Mucosa of stomach (tissue), 1 donor: ENCODE measurements at regions not wholly inside any gene's neighbourhood (a gene's known extent, or its start where the extent isn't known, plus 50 kb on each side); places are given as distances from the start of the nearest gene placed in this dataset.

ENCODE experiments used
- H3K27me3 ChIP-seq: one replicate; pipeline ENCODE4 v1.7.0; 2013; ENCODE audit warnings: mild to moderate bottlenecking, low read length; ENCODE audit not compliant: control insufficient read depth, insufficient read depth
- H3K36me3 ChIP-seq: one replicate; pipeline ENCODE4 v1.7.0; 2013; ENCODE audit warnings: low read length; ENCODE audit not compliant: control insufficient read depth, insufficient read depth
- H3K4me1 ChIP-seq: one replicate; pipeline ENCODE4 v1.7.0; 2013; ENCODE audit warnings: mild to moderate bottlenecking, low read length; ENCODE audit not compliant: control insufficient read depth, insufficient read depth
- H3K4me3 ChIP-seq: one replicate; pipeline ENCODE4 v1.7.0; 2013; ENCODE audit warnings: low read length
- H3K9ac ChIP-seq: one replicate; pipeline ENCODE4 v1.7.0; 2013; ENCODE audit warnings: mild to moderate bottlenecking, low read length, moderate library complexity
- H3K9me3 ChIP-seq: one replicate; pipeline ENCODE4 v1.7.0; 2013; ENCODE audit warnings: mild to moderate bottlenecking, low read length, moderate library complexity; ENCODE audit not compliant: control insufficient read depth
- donor health status: Pancreatic carcinoma.

DNA sequence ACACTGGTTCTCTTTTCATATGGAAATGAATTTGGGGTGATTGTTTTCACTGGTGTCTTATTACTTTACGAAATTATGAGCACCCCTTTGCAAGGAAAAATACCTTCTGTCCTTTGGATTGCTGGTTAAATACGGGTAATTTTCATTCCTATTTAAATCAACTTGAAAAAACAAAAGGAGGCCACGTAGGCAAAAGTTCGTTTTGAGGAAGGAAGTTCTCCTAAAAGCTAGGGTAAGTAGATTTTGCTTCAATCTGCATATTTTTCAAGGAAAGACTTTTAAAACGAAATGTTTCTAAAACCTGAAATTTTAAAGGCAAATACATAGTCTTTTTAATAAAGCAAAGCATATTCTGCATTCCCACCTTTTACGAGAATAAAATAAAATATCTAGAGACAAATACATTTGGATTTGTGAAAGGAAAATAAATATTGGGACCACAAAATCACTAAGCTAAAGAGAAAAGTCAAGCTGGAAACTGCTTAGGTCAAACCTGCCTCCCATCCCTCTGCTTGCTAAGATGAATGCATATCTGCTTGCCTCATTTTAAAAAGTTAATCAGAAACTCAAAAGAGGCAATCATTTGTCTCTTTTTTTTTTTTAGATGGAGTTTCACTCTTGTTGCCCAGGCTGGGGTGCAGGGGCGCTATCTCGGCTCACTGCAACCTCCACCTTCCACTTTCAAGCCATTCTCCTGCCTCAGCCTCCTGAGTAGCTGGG is 70.9 kb upstream of the ETS2 start:
- H3K27me3 ChIP-seq, result peaks cover 5% of the 10 kb centered on the region
- H3K4me3 ChIP-seq, result no peak overlapping the region
- no peaks in the 10 kb centered on the region for H3K36me3 ChIP-seq
- peaks cover 6% of the 10 kb centered on the region for H3K4me1 ChIP-seq
- no peak overlapping the region for H3K9ac ChIP-seq
- no peaks in the 10 kb centered on the region for H3K9me3 ChIP-seq

DNA sequence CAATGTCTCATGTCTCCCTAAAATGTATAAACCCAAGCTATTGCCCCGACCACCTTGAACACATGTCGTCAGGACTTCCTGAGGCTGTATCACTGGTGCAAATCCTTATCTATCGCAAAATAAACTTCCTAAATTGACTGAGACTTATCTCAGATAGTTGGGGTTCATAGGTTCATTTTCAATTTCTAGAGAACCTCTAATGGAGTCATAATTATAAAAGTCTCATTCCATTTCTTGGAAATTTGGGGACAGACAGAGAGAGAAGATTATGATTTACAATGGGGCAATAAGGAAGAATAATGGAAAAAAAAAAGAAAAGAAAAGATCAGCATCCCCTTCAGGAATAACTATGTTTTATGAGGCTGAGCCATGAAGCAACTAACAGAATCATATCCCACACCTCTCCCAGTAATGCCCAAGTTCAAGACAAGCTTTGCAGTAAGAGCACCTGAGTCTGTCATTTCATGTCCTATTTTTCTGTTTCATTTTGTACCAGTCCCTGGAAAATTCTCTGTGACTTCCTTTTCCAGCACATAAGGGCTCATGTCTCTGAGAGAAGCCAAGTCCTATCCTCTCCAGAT is 70.0 kb upstream of the ETS2 start:
- Histone ChIP-seq H3K9me3 (no peaks in the 10 kb centered on the region), H3K4me1 (peaks cover 6% of the 10 kb centered on the region), H3K9ac (no peak overlapping the region), H3K36me3 (no peaks in the 10 kb centered on the region), H3K4me3 (no peak overlapping the region), H3K27me3 (peaks cover 5% of the 10 kb centered on the region)

DNA sequence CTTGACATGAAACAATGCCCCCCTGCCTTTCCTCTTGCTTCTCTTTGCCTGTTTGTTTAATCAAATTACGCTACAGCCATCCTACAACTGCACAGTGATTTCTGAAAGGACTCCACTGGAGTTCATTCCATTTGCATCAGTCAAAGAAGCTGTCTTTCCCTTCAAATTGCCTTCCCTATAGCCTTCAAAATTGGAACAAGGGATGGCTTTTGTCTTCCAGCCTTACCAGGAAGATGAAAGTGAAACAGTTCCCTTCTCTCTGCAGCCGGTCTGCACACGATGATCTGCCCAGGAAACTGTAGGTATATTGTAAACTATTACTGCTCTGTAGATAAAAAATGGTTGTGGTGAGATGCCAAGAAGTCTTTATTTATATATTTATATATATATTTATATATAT is 65.6 kb upstream of the ETS2 start:
- H3K36me3 ChIP-seq, result no peaks in the 10 kb centered on the region
- no peak overlapping the region for H3K4me3 ChIP-seq
- H3K4me1 ChIP-seq, result peaks cover 7% of the 10 kb centered on the region
- no peaks in the 10 kb centered on the region for H3K27me3 ChIP-seq
- H3K9ac ChIP-seq, result peak overlapping the region; percentile 15
- H3K9me3 ChIP-seq, result no peaks in the 10 kb centered on the region

DNA sequence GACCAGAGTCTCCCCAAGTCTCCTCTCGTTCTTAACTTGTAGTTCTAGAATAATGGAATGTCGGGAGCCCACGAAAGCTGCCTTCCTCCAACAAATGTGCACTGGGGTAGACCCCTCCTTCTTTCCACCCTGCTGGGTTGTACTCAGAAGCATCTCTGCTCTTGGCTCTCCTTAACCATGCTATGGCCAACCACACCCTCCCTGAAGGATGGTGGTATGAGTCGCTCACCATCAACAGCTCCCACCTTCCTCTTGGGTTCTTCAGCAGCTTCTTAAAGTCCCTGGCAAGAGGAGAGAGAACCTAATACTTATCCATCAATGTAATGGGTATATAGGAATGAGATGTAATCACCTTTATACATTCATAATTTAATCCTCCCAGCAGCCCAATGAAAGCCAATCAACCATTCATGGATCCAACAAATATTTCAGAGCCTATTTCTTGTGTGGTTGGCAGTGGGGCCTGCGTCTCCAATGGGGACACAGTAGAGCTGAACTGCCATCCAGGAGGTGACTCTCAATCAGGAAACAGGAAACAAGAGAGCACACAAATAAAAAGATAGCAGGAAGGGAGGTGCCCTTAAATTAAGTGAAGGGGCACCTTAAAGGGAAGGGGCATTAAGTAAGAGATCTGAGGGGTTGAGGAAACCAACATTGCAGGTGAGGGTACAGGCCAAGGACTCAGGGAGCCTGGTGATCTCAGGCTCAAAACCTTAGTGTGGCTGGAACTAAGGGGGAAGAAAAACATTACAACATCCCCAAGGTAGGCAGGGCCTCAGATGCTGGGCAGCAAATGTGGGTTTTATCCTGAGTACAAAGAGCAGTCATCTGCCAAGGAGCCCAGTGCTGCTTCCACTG is 64.4 kb upstream of the ETS2 start:
- Histone ChIP-seq H3K4me1 (peaks cover 7% of the 10 kb centered on the region), H3K36me3 (no peaks in the 10 kb centered on the region), H3K4me3 (no peak overlapping the region), H3K9ac (no peak overlapping the region), H3K27me3 (no peaks in the 10 kb centered on the region), H3K9me3 (no peaks in the 10 kb centered on the region)

DNA sequence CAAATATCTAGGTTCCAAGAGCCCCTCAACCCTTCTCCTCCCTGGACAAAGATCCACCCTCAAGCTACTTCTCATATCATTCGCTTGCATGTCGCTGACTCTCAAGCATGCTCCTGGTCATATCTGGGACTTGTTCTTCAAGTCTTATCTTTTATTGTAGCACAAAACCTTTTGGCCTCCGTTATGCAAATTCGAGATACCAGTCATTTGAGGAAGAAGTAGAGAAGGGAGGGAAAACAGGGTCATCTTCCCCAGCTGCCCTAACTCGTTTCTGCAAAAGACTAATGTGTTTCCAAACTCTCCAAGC is 63.8 kb upstream of the ETS2 start:
- H3K27me3 ChIP-seq, result no peaks in the 10 kb centered on the region
- H3K4me3 ChIP-seq, result no peak overlapping the region
- no peak overlapping the region for H3K9ac ChIP-seq
- no peaks in the 10 kb centered on the region for H3K9me3 ChIP-seq
- peaks cover 7% of the 10 kb centered on the region for H3K4me1 ChIP-seq
- no peaks in the 10 kb centered on the region for H3K36me3 ChIP-seq

DNA sequence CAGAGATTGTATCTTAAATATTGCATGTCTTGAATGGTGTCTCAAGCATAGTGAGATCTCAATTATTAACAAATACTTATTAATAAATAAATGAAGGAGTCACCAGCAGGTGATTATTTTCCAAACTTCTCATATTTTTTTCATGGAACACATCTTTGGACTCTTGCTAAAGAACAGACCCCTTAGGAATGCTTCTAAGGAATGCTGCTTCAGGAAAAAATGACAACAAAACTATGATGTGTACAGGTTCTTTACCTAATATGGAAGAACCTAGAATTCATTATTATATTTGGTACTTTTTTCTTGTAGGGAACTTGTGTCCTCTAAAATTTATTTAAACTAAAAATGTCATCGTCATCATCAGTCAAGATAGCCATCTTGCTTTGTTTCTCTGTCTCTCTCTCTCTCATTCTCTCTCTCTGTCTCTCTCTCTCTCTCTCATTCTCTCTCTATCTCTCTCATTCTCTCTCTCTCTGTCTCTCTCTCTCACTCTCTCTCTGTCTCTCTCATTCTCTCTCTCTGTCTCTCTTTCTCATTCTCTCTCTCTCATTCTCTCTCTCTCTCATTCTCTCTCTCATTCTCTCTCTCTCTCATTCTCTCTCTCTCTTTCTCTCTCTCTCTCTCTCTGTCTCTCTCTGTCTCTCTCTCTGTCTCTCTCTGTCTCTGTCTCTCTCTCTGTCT is 63.0 kb upstream of the ETS2 start:
- Histone ChIP-seq H3K36me3 (no peaks in the 10 kb centered on the region), H3K9ac (no peak overlapping the region), H3K27me3 (no peaks in the 10 kb centered on the region), H3K4me3 (no peak overlapping the region), H3K9me3 (no peaks in the 10 kb centered on the region), H3K4me1 (peaks cover 7% of the 10 kb centered on the region)

DNA sequence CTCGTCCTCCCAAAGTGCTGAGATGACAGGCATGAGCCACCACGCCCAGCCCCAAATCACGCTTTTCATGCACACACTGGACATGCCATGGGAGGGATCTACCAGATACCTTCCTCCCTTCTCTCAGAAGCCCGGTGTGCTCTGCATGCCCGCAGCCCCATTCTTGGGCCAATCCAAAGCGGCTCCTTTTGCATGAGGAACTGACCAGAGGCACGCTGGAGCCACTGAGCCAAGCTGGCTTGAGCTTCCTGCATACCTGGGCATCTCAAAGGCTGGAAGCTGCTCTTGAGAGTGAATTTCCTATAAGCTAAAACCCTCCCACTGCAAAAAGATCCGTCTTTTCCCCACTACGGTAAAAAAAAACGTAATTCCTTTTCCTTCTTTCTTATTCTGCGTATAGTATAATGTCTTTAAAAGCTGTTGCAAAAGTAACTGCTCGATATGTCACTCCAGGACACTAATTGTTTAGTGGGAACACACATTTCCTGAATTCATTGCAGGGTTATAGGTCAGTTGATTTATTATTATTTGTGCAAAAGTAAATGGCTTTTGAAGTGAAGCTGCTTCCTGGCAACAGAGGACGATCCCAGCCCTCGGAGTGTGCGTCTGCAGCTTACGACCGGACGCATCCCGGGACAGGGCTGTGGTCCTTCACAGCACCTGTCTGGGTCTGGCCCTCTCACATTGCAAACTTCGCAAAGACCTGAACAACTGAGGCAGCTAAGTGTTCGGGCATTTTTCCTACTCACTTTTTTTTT is 61.8 kb upstream of the ETS2 start:
- no peak overlapping the region for H3K9ac ChIP-seq
- H3K36me3 ChIP-seq, result no peaks in the 10 kb centered on the region
- no peaks in the 10 kb centered on the region for H3K27me3 ChIP-seq
- H3K9me3 ChIP-seq, result no peaks in the 10 kb centered on the region
- H3K4me1 ChIP-seq, result peaks cover 7% of the 10 kb centered on the region
- H3K4me3 ChIP-seq, result no peak overlapping the region

DNA sequence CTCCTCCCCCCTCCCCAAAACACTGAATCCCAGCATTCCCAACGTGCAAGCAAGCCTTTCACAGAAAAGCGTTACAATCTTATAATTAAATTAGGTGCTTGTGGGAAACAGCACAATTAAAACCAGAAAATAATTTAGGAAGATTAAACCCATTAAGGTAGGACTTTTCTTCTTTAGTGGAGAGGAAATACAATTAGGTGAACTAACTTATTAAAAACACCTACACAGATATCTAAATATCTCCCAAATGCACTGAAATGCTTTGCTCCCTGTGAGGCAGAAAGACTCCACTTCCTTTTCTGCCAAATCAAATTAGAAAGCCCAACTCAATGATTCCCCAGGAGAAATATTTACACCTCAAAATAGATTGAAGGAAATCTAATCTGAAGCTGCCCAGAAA is 60.9 kb upstream of the ETS2 start:
- H3K4me1 ChIP-seq, result peaks cover 7% of the 10 kb centered on the region
- H3K9ac ChIP-seq, result no peak overlapping the region
- no peak overlapping the region for H3K4me3 ChIP-seq
- H3K36me3 ChIP-seq, result no peaks in the 10 kb centered on the region
- H3K9me3 ChIP-seq, result no peaks in the 10 kb centered on the region
- no peaks in the 10 kb centered on the region for H3K27me3 ChIP-seq

DNA sequence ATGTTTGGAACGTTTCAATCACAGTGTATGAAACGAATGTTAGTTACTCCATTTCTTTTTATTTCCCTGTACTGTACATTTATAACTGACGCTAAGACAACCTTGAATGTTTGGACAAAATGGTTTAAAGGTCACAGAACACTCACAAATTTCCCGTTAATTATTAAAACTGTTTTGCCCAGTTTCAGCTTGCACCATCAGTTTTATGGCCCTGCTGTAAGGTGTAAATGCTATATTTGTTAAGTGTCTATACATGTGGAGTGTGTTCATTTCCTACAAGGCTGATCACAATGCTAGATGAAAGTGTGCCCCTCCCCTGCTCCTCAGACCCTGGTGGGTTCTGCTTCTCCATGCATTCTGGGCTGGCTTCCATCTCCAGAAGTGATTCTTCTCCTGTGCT is 57.9 kb upstream of the ETS2 start:
- Histone ChIP-seq H3K9me3 (no peaks in the 10 kb centered on the region), H3K9ac (no peak overlapping the region), H3K27me3 (no peaks in the 10 kb centered on the region), H3K4me1 (no peaks in the 10 kb centered on the region), H3K4me3 (no peak overlapping the region), H3K36me3 (no peaks in the 10 kb centered on the region)

DNA sequence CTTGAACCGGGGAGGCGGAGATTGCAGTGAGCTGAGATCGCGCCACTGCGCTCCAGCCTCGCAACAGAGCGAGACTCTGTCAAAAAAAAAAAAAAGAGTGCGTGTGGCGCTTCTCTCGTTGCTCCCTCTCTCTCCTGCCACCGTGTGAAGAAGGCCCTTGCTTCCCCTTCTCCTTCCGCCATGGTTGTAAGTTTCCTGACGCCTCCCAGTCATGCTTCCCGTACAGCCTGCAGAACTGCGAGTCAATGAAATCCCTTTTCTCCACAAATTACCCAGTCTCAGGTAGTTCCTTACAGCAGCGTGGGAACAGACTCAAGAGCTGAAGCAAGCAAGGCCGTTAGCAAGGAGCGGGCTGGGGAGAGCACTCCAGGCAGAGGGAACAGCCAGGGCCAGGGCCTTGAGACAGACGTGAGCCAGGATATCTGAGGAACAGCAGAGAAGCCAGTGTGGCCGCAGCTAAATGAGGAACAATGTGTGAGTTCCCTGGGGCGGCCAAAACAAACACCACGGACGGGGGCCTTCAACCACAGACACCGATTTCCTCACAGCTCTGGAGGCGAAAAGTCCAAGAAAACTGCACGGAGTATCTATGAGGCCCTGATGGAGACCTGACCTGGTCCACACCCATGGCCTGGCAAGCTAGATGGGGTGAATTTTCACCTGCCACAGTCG is 54.2 kb upstream of the ETS2 start:
- Histone ChIP-seq H3K27me3 (no peaks in the 10 kb centered on the region), H3K9ac (no peak overlapping the region), H3K4me1 (peaks cover 5% of the 10 kb centered on the region), H3K9me3 (no peaks in the 10 kb centered on the region), H3K4me3 (no peak overlapping the region), H3K36me3 (no peaks in the 10 kb centered on the region)

DNA sequence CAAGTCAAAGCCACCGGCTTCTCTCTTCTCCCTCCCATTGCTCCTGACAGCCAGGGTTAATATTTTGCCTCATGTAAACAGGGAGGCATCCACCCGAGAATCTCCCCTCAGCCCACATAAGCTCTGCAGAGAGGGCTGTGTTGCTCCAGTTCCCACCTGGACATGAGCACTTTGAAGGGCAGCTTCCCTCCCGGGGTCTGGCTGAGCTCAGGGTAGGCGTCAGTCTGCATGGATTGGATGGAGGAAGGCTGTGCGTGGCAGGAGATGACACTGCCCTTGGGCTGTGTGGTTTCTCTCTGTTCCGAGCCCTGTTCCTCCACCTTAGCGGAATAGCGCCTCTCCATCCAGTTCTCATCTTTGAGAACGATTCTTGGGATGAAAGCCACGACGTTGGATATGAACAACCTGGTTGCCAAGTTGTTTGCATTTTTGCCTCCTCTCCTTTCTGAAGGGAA is 53.7 kb upstream of the ETS2 start:
- H3K9me3 ChIP-seq, result no peaks in the 10 kb centered on the region
- peaks cover 5% of the 10 kb centered on the region for H3K4me1 ChIP-seq
- H3K27me3 ChIP-seq, result no peaks in the 10 kb centered on the region
- no peak overlapping the region for H3K9ac ChIP-seq
- no peak overlapping the region for H3K4me3 ChIP-seq
- no peaks in the 10 kb centered on the region for H3K36me3 ChIP-seq
